Activated naive CD8-positive, alpha-beta T cell treated with anti-CD3 and anti-CD28 coated beads, Interleukin-2, amount 50 U/mL, for 24 hours (primary cell): ENCODE measurements at regions not wholly inside any gene's neighbourhood (a gene's known extent, or its start where the extent isn't known, plus 50 kb on each side); places are given as distances from the start of the nearest gene placed in this dataset.

Source experiments
- ATAC-seq: fragments of 150-1000 bp; cut with Tn5 transposase; one replicate; pipeline ENCODE4 v1.10.0; 2021
- DNase-seq: peaks from one replicate; pipeline ENCODE4 v3.0.0; 2021
- H3K27ac Mint-ChIP-seq: one replicate; pipeline ENCODE4 v1.8.0; 2021; ENCODE audit warnings: mild to moderate bottlenecking, mixed read lengths
- H3K27me3 Mint-ChIP-seq: one replicate; pipeline ENCODE4 v1.8.0; 2021; ENCODE audit warnings: mixed read lengths
- H3K36me3 Mint-ChIP-seq: one replicate; pipeline ENCODE4 v1.8.0; 2021; ENCODE audit warnings: low read depth, mixed read lengths
- H3K4me1 Mint-ChIP-seq: one replicate; pipeline ENCODE4 v1.8.0; 2021; ENCODE audit warnings: mixed read lengths
- H3K4me3 Mint-ChIP-seq: one replicate; pipeline ENCODE4 v1.8.0; 2021; ENCODE audit warnings: mild to moderate bottlenecking, moderate library complexity, mixed read lengths
- H3K9me3 Mint-ChIP-seq: one replicate; pipeline ENCODE4 v1.8.0; 2021; ENCODE audit warnings: mixed read lengths

- Mint-ChIP-seq H3K27me3 (no peaks in the 10 kb centered on the region), H3K36me3 (no peaks in the 10 kb centered on the region), H3K27ac (no peak overlapping the region), H3K4me1 (no peaks in the 10 kb centered on the region), H3K4me3 (no peak overlapping the region), H3K9me3 (no peaks in the 10 kb centered on the region)
- DNase-seq (no peak), ATAC-seq (no peak)
These were observed 64.6 kb upstream of the KL start for GRCh38 chr13:32951580-32951979.

- H3K4me3 Mint-ChIP-seq: no peak overlapping the region
- ATAC-seq (no peak), DNase-seq (no peak)
- no peaks in the 10 kb centered on the region for H3K4me1 Mint-ChIP-seq
- no peaks in the 10 kb centered on the region for H3K9me3 Mint-ChIP-seq
- no peak overlapping the region for H3K27ac Mint-ChIP-seq
- no peaks in the 10 kb centered on the region for H3K27me3 Mint-ChIP-seq
- no peaks in the 10 kb centered on the region for H3K36me3 Mint-ChIP-seq
These were observed 60.2 kb upstream of the KL start for GRCh38 chr13:32955881-32956594.

- H3K4me1 Mint-ChIP-seq: no peaks in the 10 kb centered on the region
- DNase-seq (no peak), ATAC-seq (no peak)
- no peak overlapping the region for H3K27ac Mint-ChIP-seq
- no peaks in the 10 kb centered on the region for H3K36me3 Mint-ChIP-seq
- H3K9me3 Mint-ChIP-seq: no peaks in the 10 kb centered on the region
- no peak overlapping the region for H3K4me3 Mint-ChIP-seq
- no peaks in the 10 kb centered on the region for H3K27me3 Mint-ChIP-seq
These were observed 59.7 kb upstream of the KL start for GRCh38 chr13:32956595-32956933.

GRCh38 chr13:32960626-32961025 lies 55.6 kb upstream of the KL start:
- no peak overlapping the region for H3K4me3 Mint-ChIP-seq
- H3K27ac Mint-ChIP-seq: no peak overlapping the region
- H3K27me3 Mint-ChIP-seq: no peaks in the 10 kb centered on the region
- no peaks in the 10 kb centered on the region for H3K9me3 Mint-ChIP-seq
- H3K4me1 Mint-ChIP-seq: no peaks in the 10 kb centered on the region
- DNase-seq: no peak
- no peaks in the 10 kb centered on the region for H3K36me3 Mint-ChIP-seq
- ATAC-seq: no peak

- H3K9me3 Mint-ChIP-seq: no peaks in the 10 kb centered on the region
- ATAC-seq (no peak), DNase-seq (no peak)
- H3K27me3 Mint-ChIP-seq: no peaks in the 10 kb centered on the region
- no peaks in the 10 kb centered on the region for H3K36me3 Mint-ChIP-seq
- no peak overlapping the region for H3K4me3 Mint-ChIP-seq
- H3K27ac Mint-ChIP-seq: no peak overlapping the region
- H3K4me1 Mint-ChIP-seq: no peaks in the 10 kb centered on the region
These were observed 54.5 kb upstream of the KL start for GRCh38 chr13:32961724-32962123.

GRCh38 chr13:32962342-32962741 lies 53.9 kb upstream of the KL start:
- Mint-ChIP-seq H3K36me3 (no peaks in the 10 kb centered on the region), H3K4me1 (no peaks in the 10 kb centered on the region), H3K27me3 (no peaks in the 10 kb centered on the region), H3K27ac (no peak overlapping the region), H3K4me3 (no peak overlapping the region), H3K9me3 (no peaks in the 10 kb centered on the region)
- ATAC-seq: no peak
- DNase-seq: no peak

- Mint-ChIP-seq H3K36me3 (no peaks in the 10 kb centered on the region), H3K4me1 (peaks cover 3% of the 10 kb centered on the region), H3K9me3 (no peaks in the 10 kb centered on the region), H3K27me3 (no peaks in the 10 kb centered on the region), H3K27ac (no peak overlapping the region), H3K4me3 (no peak overlapping the region)
- DNase-seq (no peak), ATAC-seq (no peak)
These were observed 51.2 kb upstream of the KL start for GRCh38 chr13:32964987-32965386.
